ENCODE measurements at regions not wholly inside any gene's neighbourhood (a gene's known extent, or its start where the extent isn't known, plus 50 kb on each side); places are given as distances from the start of the nearest gene placed in this dataset.

DNA sequence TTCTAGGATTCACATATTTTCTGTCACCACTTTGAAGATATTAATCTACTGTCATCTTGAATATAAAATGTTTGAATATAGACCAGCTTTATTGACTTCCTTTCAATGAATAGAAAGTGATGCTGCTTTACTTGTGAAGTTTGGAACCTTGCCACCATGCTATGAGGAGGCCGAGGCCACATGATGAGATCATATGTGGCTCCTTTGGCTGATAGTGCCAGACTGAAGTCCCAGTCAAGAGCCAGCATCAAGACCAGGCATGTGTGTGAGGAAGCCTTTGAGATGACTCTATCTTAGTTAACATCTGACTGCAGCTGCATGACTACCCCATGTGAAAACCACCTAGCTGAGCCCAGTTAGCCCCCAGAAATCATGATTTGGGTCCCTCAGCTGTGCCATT lies 169.5 kb downstream of the OTOR start:
- no peak for DNase-seq (ENCODE audit: low read depth in 2 of 2)
- no peak overlapping the region for H3K4me3 ChIP-seq (replicated peaks in 1 of 2; ENCODE audit: low read depth in 2 of 2, low read length in 2 of 2)
- no peak for TF ChIP-seq CTCF (IDR thresholded peaks at IDR 0.05; ENCODE audit: low read depth, low read length)

GRCh38 chr20:16918366-16918765 lies 170.2 kb downstream of the OTOR start:
- TF ChIP-seq CTCF (IDR thresholded peaks at IDR 0.05; ENCODE audit: low read depth, low read length) = no peak
- no peak overlapping the region for H3K4me3 ChIP-seq (replicated peaks in 1 of 2; ENCODE audit: low read depth in 2 of 2, low read length in 2 of 2)
- no peak for DNase-seq (ENCODE audit: low read depth in 2 of 2)

DNA sequence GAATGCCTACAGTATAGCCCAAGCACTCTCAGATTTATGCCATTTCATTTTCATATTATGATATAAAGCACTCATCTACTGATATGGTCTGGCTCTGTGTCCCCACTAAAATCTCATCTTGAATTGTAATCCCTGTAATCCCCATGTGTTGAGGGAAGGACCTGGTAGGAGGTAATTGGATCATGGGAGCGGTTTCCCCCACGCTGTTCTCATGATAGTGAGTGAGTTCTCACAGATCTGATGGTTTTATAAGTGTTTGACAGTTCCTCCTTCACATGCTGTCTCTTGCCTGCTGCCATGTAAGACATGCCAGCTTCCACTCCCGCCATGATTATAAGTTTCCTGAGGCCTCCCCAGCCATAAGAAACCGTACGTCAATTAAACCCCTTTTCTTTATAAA lies 171.7 kb downstream of the OTOR start:
- no peak for TF ChIP-seq CTCF (IDR thresholded peaks at IDR 0.05; ENCODE audit: low read depth, low read length)
- no peak for DNase-seq (ENCODE audit: low read depth in 2 of 2)
- no peak overlapping the region for H3K4me3 ChIP-seq (replicated peaks in 1 of 2; ENCODE audit: low read depth in 2 of 2, low read length in 2 of 2)

DNA sequence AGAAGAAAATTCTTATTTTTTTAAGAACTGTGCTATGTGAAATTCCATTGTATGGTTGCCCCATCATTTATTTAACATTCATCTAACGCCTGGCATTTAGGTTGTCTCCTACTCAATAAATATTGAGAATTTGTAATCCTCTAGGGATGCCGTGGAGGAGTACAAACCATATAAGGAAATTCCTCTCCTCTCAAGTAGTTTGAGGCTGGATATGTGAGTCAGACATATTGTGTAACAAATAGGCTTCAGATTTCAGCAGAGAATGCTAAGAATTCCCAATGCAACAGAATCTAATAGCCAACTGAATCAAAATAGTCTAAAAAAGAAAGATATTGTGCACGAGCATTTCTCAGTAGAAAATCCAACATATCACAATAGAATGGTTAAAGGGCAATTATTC lies 174.7 kb downstream of the OTOR start:
- no peak for TF ChIP-seq CTCF (IDR thresholded peaks at IDR 0.05; ENCODE audit: low read depth, low read length)
- DNase-seq (ENCODE audit: low read depth in 2 of 2) = peak; percentile 48 to 87
- H3K4me3 ChIP-seq (replicated peaks in 1 of 2; ENCODE audit: low read depth in 2 of 2, low read length in 2 of 2) = no peak overlapping the region

DNA sequence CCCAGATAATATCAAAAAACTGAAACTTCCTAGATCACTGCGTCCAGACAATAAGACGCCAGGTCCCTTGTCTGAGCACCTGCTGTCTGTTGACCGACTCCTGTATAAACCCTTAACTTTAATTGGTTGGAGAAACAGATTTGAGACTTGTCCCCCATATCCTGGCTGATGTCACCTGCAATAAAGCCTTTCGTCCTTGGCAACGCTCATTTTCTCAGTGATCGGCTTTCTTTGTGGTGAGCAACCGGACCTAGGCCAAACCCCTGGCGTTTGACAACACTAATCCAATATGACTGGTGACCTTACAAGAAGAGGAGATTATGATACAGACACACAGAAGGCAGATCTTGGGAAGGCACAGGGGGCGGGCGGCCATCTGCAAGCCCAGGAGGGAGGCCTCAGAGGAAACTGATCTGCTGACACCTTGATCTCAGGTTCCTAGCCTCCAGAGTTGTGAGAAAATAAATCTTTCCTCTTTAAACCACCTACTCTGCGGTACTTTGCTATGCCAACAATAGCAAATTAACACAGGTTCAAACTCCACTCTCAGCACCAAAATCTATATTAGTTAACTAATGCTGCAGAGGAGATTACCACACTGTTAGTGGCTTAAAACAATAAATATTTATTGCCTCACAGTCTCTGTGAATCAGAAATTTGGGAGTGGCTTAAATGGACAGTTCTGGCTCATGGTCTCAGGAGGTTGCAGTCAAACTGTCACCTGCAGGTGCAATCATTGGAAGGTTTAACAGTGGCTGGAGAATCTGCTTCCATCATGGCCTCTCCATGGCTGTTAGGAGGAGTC lies 178.7 kb downstream of the OTOR start:
- H3K4me3 ChIP-seq (replicated peaks in 1 of 2; ENCODE audit: low read depth in 2 of 2, low read length in 2 of 2) = no peak overlapping the region
- TF ChIP-seq CTCF (IDR thresholded peaks at IDR 0.05; ENCODE audit: low read depth, low read length) = no peak
- DNase-seq (ENCODE audit: low read depth in 2 of 2) = no peak

- H3K4me3 ChIP-seq (replicated peaks in 1 of 2; ENCODE audit: low read depth in 2 of 2, low read length in 2 of 2) = no peak overlapping the region
- no peak for TF ChIP-seq CTCF (IDR thresholded peaks at IDR 0.05; ENCODE audit: low read depth, low read length)
- DNase-seq (ENCODE audit: low read depth in 2 of 2) = peak in 1 of 2 donors; percentile 13
Observed at GRCh38 chr20:16929756-16930155, 181.6 kb downstream of the OTOR start.

GRCh38 chr20:16930656-16931055 lies 182.5 kb downstream of the OTOR start:
- TF ChIP-seq CTCF (IDR thresholded peaks at IDR 0.05; ENCODE audit: low read depth, low read length) = no peak
- no peak for DNase-seq (ENCODE audit: low read depth in 2 of 2)
- no peak overlapping the region for H3K4me3 ChIP-seq (replicated peaks in 1 of 2; ENCODE audit: low read depth in 2 of 2, low read length in 2 of 2)

Data from cardiac fibroblast (primary cell).